ENCODE measurements at regions not wholly inside any gene's neighbourhood (a gene's known extent, or its start where the extent isn't known, plus 50 kb on each side); places are given as distances from the start of the nearest gene placed in this dataset.

- H4K91ac ChIP-seq (ENCODE audit: low read depth, low read length), result no peak overlapping the region
- no peaks in the 10 kb centered on the region for H3K36me3 ChIP-seq (ENCODE audit: control insufficient read depth in 1 of 2, insufficient read depth in 2 of 2, low read length in 2 of 2)
- H3K4me1 ChIP-seq (ENCODE audit: control insufficient read depth in 1 of 2, insufficient read depth in 2 of 2, low read length in 2 of 2), result peaks cover 0 to 3% of the 10 kb centered on the region in 2 experiments
- H3K79me2 ChIP-seq (ENCODE audit: control insufficient read depth, insufficient read depth, low read length, poor library complexity), result no peaks in the 10 kb centered on the region
- no peak overlapping the region for H3K18ac ChIP-seq (ENCODE audit: low read length)
- no CpG with 5 or more reads among the region's 4 CpGs for WGBS (ENCODE audit: extremely low coverage, insufficient coverage, insufficient read length)
- no peak overlapping the region for H4K8ac ChIP-seq (ENCODE audit: low read depth, low read length)
- H3K79me1 ChIP-seq (ENCODE audit: low read length), result no peaks in the 10 kb centered on the region
- no peaks in the 10 kb centered on the region for H3K27me3 ChIP-seq (ENCODE audit: insufficient read depth, low read length)
- no peak overlapping the region for H2AFZ ChIP-seq (ENCODE audit: insufficient read depth, low read length, poor library complexity)
- no peak overlapping the region for H4K12ac ChIP-seq (ENCODE audit: low read depth, low read length)
- H2BK120ac ChIP-seq (ENCODE audit: insufficient read depth, low read length, poor library complexity), result no peak overlapping the region
- no peak overlapping the region for H3K4me2 ChIP-seq (ENCODE audit: low read length)
- peaks cover 10% of the 10 kb centered on the region for H3K9me3 ChIP-seq (ENCODE audit: insufficient read depth, low read depth, low read length)
- no peak overlapping the region for H3K4ac ChIP-seq (ENCODE audit: low read depth, low read length)
- no peak overlapping the region for H3K27ac ChIP-seq (ENCODE audit: low read depth, low read length)
- no peak overlapping the region for H3K14ac ChIP-seq (ENCODE audit: low read length)
- H3K4me3 ChIP-seq (ENCODE audit: low read depth, low read length), result no peak overlapping the region
- H2BK12ac ChIP-seq (ENCODE audit: low read length), result no peak overlapping the region
- no peak overlapping the region for H2BK5ac ChIP-seq (ENCODE audit: low read depth, low read length, poor library complexity)
- H3K23ac ChIP-seq (ENCODE audit: low read length), result no peak overlapping the region
- H2AK5ac ChIP-seq (ENCODE audit: low read length), result no peak overlapping the region
- DNase-seq, result peak in 1 of 2 donors; percentile 16
- no peak overlapping the region for H3K9ac ChIP-seq (ENCODE audit: low read length)
These were observed 362.2 kb upstream of the SFSWAP start for GRCh38 chr12:131348646-131349045.

- WGBS (ENCODE audit: extremely low coverage, insufficient coverage, insufficient read length), result no CpG with 5 or more reads among the region's 20 CpGs
- H3K14ac ChIP-seq (ENCODE audit: low read length), result no peak overlapping the region
- H2BK5ac ChIP-seq (ENCODE audit: low read depth, low read length, poor library complexity), result no peak overlapping the region
- H3K79me2 ChIP-seq (ENCODE audit: control insufficient read depth, insufficient read depth, low read length, poor library complexity), result no peaks in the 10 kb centered on the region
- no peak overlapping the region for H3K23ac ChIP-seq (ENCODE audit: low read length)
- no peak overlapping the region for H3K4me2 ChIP-seq (ENCODE audit: low read length)
- H2AFZ ChIP-seq (ENCODE audit: insufficient read depth, low read length, poor library complexity), result no peak overlapping the region
- no peak overlapping the region for H2BK120ac ChIP-seq (ENCODE audit: insufficient read depth, low read length, poor library complexity)
- H4K91ac ChIP-seq (ENCODE audit: low read depth, low read length), result no peak overlapping the region
- peaks cover 10% of the 10 kb centered on the region for H3K9me3 ChIP-seq (ENCODE audit: insufficient read depth, low read depth, low read length)
- no peak overlapping the region for H4K12ac ChIP-seq (ENCODE audit: low read depth, low read length)
- no peaks in the 10 kb centered on the region for H3K27me3 ChIP-seq (ENCODE audit: insufficient read depth, low read length)
- H3K18ac ChIP-seq (ENCODE audit: low read length), result no peak overlapping the region
- no peak overlapping the region for H4K8ac ChIP-seq (ENCODE audit: low read depth, low read length)
- DNase-seq, result no peak
- H3K4me1 ChIP-seq (ENCODE audit: control insufficient read depth in 1 of 2, insufficient read depth in 2 of 2, low read length in 2 of 2), result peaks cover 0 to 3% of the 10 kb centered on the region in 2 experiments
- no peaks in the 10 kb centered on the region for H3K79me1 ChIP-seq (ENCODE audit: low read length)
- H3K27ac ChIP-seq (ENCODE audit: low read depth, low read length), result no peak overlapping the region
- no peak overlapping the region for H3K4ac ChIP-seq (ENCODE audit: low read depth, low read length)
- no peaks in the 10 kb centered on the region for H3K36me3 ChIP-seq (ENCODE audit: control insufficient read depth in 1 of 2, insufficient read depth in 2 of 2, low read length in 2 of 2)
- H3K9ac ChIP-seq (ENCODE audit: low read length), result no peak overlapping the region
- H2AK5ac ChIP-seq (ENCODE audit: low read length), result no peak overlapping the region
- no peak overlapping the region for H3K4me3 ChIP-seq (ENCODE audit: low read depth, low read length)
- no peak overlapping the region for H2BK12ac ChIP-seq (ENCODE audit: low read length)
These were observed 361.3 kb upstream of the SFSWAP start for GRCh38 chr12:131349397-131350127.

- Histone ChIP-seq H3K9me3 (ENCODE audit: insufficient read depth, low read depth, low read length) (peaks cover 8% of the 10 kb centered on the region), H2AK5ac (ENCODE audit: low read length) (no peak overlapping the region), H3K36me3 (ENCODE audit: control insufficient read depth in 1 of 2, insufficient read depth in 2 of 2, low read length in 2 of 2) (no peaks in the 10 kb centered on the region), H3K9ac (ENCODE audit: low read length) (no peak overlapping the region), H2BK5ac (ENCODE audit: low read depth, low read length, poor library complexity) (no peak overlapping the region), H3K14ac (ENCODE audit: low read length) (no peak overlapping the region), H3K27me3 (ENCODE audit: insufficient read depth, low read length) (no peaks in the 10 kb centered on the region), H4K12ac (ENCODE audit: low read depth, low read length) (no peak overlapping the region), H2BK12ac (ENCODE audit: low read length) (no peak overlapping the region), H3K79me1 (ENCODE audit: low read length) (no peaks in the 10 kb centered on the region), H3K4me1 (ENCODE audit: control insufficient read depth in 1 of 2, insufficient read depth in 2 of 2, low read length in 2 of 2) (peaks cover 0 to 3% of the 10 kb centered on the region in 2 experiments), H3K4ac (ENCODE audit: low read depth, low read length) (no peak overlapping the region), H3K79me2 (ENCODE audit: control insufficient read depth, insufficient read depth, low read length, poor library complexity) (no peaks in the 10 kb centered on the region), H3K18ac (ENCODE audit: low read length) (no peak overlapping the region), H2AFZ (ENCODE audit: insufficient read depth, low read length, poor library complexity) (no peak overlapping the region), H2BK120ac (ENCODE audit: insufficient read depth, low read length, poor library complexity) (no peak overlapping the region), H3K4me3 (ENCODE audit: low read depth, low read length) (no peak overlapping the region), H4K8ac (ENCODE audit: low read depth, low read length) (no peak overlapping the region), H3K23ac (ENCODE audit: low read length) (no peak overlapping the region), H4K91ac (ENCODE audit: low read depth, low read length) (no peak overlapping the region), H3K4me2 (ENCODE audit: low read length) (no peak overlapping the region), H3K27ac (ENCODE audit: low read depth, low read length) (no peak overlapping the region)
- DNase-seq, result no peak
- WGBS (ENCODE audit: extremely low coverage, insufficient coverage, insufficient read length), result no CpG with 5 or more reads among the region's 3 CpGs
These were observed 360.0 kb upstream of the SFSWAP start for GRCh38 chr12:131350943-131351318.

- Histone ChIP-seq H2BK5ac (ENCODE audit: low read depth, low read length, poor library complexity) (no peak overlapping the region), H3K27ac (ENCODE audit: low read depth, low read length) (no peak overlapping the region), H3K4me1 (ENCODE audit: control insufficient read depth in 1 of 2, insufficient read depth in 2 of 2, low read length in 2 of 2) (peaks cover 0 to 3% of the 10 kb centered on the region in 2 experiments), H3K36me3 (ENCODE audit: control insufficient read depth in 1 of 2, insufficient read depth in 2 of 2, low read length in 2 of 2) (no peaks in the 10 kb centered on the region), H4K12ac (ENCODE audit: low read depth, low read length) (no peak overlapping the region), H4K91ac (ENCODE audit: low read depth, low read length) (no peak overlapping the region), H2AFZ (ENCODE audit: insufficient read depth, low read length, poor library complexity) (no peak overlapping the region), H4K8ac (ENCODE audit: low read depth, low read length) (no peak overlapping the region), H3K14ac (ENCODE audit: low read length) (no peak overlapping the region), H3K4me2 (ENCODE audit: low read length) (no peak overlapping the region), H2BK120ac (ENCODE audit: insufficient read depth, low read length, poor library complexity) (no peak overlapping the region), H3K4me3 (ENCODE audit: low read depth, low read length) (no peak overlapping the region), H2BK12ac (ENCODE audit: low read length) (no peak overlapping the region), H3K9me3 (ENCODE audit: insufficient read depth, low read depth, low read length) (peaks cover 10% of the 10 kb centered on the region), H3K9ac (ENCODE audit: low read length) (no peak overlapping the region), H3K79me1 (ENCODE audit: low read length) (no peaks in the 10 kb centered on the region), H3K27me3 (ENCODE audit: insufficient read depth, low read length) (no peaks in the 10 kb centered on the region), H3K4ac (ENCODE audit: low read depth, low read length) (no peak overlapping the region), H2AK5ac (ENCODE audit: low read length) (no peak overlapping the region), H3K23ac (ENCODE audit: low read length) (no peak overlapping the region), H3K79me2 (ENCODE audit: control insufficient read depth, insufficient read depth, low read length, poor library complexity) (no peaks in the 10 kb centered on the region), H3K18ac (ENCODE audit: low read length) (no peak overlapping the region)
- WGBS (ENCODE audit: extremely low coverage, insufficient coverage, insufficient read length), result no CpG with 5 or more reads among the region's 5 CpGs
- no peak for DNase-seq
These were observed 359.4 kb upstream of the SFSWAP start for GRCh38 chr12:131351319-131352028.

Measured in trophoblast cell (in vitro differentiated cells and primary cell).